ENCODE measurements at regions not wholly inside any gene's neighbourhood (a gene's known extent, or its start where the extent isn't known, plus 50 kb on each side); places are given as distances from the start of the nearest gene placed in this dataset.

DNA sequence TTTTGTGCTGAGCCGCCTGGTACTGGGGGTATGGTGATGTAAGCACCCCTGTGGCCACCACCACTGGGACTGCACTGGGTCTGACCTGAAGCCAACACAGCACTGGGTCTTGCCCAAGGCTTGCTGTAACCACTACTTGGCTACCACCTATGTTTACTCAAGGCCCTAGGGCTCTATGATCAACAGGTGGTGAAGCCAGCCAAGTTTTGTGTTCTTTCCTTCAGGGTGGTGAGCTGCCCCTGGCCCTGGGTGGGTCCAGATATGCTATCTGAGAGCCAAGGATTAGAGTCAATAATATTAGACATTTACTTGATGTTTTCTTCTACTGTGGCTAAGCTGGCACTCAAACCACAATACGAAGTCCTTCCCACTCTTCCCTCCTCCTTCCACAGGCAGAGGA lies 55.1 kb upstream of the PAGE4 start:
- no peak for DNase-seq (ENCODE audit: low spot score)

DNA sequence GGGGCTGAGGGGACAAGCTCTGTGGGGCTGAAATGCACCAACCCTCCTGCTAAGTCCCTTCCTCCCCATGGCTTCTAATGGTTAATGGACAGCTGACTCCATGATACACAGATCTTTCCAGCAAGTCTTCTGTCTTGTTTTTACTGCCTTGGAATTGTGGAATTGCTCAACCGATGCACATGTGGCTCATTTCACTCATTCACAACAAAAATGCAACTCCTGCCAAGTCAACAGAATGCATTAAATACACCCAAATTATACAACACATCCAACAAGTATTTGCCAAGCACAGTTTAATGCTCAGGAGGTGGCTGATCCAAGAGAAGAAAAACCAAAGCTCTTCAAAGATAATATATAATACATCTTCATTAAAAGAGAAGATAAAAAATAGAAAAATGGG lies 61.9 kb upstream of the PAGE4 start:
- peak; percentile 82 for DNase-seq (ENCODE audit: low spot score)

DNA sequence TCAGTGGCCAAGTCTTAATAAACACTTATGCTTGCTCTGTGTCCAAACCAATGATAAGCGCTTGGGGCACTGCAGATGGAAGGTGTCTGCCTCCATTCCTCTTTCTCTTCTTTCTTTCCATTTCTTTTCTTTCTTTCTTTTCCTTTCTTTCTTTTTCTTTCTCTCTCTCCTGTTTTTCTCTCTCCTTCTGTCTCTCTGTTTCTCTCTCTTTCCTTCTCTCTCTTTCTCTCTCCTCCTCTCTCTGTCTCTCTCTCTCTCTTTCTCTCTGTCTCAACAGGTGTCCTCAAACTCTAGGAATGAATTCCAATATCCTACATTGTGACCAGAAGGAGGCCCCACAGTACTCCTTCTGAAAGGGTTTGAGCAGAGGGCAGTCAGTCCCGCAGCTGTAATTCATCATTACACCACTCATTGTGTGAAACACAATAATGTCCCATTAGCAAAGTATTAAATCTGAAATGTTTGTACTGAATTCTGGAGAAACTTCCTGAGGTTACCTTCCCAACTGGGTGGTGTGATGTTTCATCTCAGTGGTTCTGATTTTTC lies 66.5 kb upstream of the PAGE1 start:
- DNase-seq (ENCODE audit: low spot score) = no peak

DNA sequence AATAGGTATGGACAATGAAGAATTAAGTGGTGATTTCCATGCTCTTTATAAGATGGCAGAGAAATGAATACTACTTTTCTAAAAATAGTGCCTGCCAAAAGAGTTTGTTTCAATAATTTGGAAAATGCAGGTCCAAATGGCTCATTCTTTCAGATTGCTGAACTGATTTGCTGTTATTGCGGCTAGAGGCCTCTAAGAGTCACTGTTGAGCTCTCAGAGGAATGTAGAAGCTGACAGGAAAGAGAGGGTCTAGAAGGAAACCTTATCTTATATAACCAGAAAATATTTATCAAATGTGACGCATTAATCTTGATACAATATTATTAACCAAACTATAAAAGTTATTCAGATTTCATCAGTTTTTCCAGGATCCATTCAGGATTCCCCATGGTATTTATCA lies 65.7 kb upstream of the PAGE1 start:
- DNase-seq (ENCODE audit: low spot score) = peak; percentile 42

DNA sequence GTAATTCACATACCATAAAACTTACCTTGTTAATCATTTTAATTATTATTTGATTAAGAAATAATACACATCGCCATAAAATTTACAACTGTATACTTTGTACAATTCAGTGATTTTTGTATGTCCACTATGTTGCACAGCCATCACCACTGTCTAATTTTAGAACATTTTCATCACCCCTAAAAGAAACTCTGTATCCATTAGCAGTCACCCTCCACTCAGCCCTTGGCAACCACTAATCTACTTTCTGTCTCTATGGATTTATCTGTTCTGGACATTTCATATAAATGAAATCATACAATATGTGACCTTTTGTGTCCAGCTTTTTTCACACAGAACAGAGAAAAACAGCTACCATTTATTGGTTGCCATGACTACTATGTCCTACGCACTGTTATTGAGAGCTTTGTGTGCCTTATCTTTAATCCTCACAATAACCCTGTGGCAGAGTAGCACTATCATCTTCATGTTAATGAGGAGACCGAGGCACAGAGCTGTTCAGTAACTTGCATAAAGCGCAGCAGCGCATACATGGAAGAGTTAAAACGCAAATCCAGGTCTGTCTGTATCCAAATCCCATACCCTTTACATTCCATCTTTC lies 64.6 kb upstream of the PAGE1 start:
- DNase-seq (ENCODE audit: low spot score) = peak; percentile 67

DNA sequence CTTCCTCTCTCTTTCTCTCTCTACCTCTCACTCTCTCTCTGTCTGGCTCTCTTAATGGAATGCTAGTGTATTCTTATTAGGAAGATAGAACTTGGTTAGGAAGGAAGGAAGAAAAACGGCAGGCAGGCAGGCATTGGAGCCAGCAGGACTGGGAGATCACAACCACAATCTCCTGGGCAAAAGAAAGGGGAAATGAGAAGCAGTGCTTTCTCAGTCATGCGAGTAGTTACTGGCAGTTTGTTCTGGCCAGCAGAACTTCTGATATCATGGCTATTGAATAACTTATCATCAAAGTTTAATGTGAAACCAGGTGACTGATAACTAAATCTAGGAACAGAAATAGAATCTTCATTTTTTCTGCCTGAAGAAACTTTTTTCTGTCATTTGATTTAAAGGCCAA lies 60.9 kb upstream of the PAGE1 start:
- peak; percentile 13 for DNase-seq (ENCODE audit: low spot score)

DNA sequence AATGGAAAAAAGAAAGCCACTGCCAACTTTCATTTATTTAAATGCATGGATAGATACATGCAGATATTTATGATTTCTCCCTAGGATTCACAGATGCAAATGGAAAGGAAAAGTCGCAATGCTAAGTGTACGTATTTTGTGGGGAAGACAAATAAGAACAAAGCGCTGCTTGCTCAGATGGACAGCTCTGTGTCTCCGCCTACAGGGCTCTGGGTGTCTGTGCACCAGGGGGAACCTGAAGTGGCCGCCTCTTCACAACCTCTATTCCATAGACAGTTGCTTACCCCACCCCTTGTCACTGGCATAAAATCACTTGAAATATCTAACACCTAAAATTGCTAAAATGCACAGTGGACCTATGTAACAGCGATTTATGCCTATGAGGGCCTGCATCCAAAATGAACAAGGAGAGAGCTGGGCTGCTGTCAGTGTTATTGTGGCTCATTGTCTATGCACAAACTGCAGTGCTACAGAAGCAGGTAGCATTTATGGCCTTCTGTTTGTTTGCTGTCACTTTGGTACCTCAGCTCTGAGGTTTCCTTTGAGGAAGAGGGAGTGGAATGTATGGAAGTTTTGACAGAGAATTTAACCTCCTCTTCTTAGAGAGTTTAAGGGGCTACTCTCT lies 58.6 kb upstream of the PAGE1 start:
- peak; percentile 65 for DNase-seq (ENCODE audit: low spot score)

DNA sequence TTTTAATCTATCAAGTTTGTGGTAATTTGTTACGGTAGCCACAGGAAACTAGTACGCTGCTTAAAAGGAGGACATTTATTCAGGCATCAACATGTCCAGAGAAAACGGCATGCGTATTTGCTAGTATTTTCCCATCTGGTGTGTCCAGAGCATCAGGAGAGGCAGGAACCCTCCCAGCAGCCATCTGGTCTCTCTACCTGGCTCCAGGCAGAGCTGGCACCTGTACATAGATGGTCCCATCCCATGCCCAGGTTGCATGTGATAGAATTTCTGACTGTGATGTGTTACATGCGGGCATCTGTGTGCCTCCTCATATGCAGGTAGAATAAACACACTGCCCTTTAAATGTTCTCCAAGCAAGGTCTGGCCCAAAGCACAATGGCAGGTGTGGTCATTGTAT lies 57.9 kb upstream of the PAGE1 start:
- no peak for DNase-seq (ENCODE audit: low spot score)

DNA sequence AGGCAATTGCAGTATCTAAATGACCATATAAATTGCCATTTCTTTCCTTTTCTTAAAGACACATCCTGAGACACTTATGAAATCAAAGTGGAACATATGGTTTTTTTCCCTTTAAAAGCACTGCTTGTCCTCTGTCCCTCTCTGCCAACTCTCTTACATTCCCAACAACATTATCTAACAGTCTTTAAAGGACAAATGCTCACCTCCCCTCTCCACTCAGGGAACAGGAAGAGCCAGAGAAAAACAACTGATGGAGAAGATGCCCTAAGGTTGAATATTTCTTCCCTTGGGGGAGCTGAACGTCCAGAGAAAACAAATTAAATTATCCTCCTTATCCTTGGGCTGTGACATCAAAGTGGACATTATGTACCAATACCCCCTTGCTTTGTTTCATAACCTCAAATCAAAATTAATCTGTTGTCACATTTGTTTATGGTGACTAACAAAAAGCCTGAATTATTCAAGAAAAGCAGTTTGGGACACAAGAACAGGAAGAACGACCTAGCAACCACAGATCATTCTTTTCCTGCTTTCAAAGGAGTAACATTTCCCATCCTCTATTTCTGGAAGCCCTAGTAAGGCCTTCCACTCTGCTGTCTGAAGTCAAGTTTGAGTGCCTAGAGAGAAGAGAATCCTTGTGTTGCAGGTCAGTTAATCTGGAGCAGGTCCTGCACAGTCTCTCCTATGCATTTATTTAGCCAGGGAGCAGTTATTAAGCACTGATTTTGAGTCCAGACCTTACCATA lies 52.6 kb upstream of the PAGE1 start:
- no peak for DNase-seq (ENCODE audit: low spot score)

DNA sequence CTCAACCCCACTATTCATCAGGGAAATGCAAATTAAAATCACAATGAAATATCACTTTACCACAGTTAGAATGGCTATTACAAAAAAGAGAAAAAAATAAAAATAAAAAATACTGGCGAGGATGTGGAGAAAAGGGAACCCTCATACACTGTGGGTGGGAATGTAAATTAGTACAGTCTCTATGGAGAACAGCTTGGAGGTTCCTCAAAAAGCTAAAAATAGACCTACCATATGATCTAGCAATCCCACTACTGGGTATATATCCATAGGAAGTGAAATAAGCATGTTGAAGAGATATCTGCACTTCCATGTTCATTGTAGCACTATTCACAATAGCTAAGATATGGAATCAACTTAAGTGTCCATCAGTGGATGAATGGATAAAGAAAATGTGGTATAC lies 50.5 kb upstream of the PAGE1 start:
- DNase-seq (ENCODE audit: low spot score) = no peak

Measured in umbilical cord (tissue), 1 donor.